GM06990 (cell line): ENCODE measurements at regions not wholly inside any gene's neighbourhood (a gene's known extent, or its start where the extent isn't known, plus 50 kb on each side); places are given as distances from the start of the nearest gene placed in this dataset.

ENCODE experiments used
- DNase-seq: peaks from one replicate; pipeline ENCODE4 v3.0.0-alpha.2; 2011; ENCODE audit not compliant: insufficient read length; ENCODE audit errors: extremely low read depth
- H3K27me3 ChIP-seq: replicated peaks from 2 replicates; pipeline ENCODE4 v1.6.0; 2011; ENCODE audit warnings: low read length; ENCODE audit not compliant: control insufficient read depth, insufficient read depth
- H3K36me3 ChIP-seq: 2 replicates; pipeline ENCODE4 v1.5.1; 2011; ENCODE audit warnings: low read length; ENCODE audit not compliant: control insufficient read depth, insufficient read depth
- H3K4me3 ChIP-seq: replicated peaks from 2 replicates; pipeline ENCODE4 v1.5.1; 2011; ENCODE audit warnings: low read depth, mild to moderate bottlenecking, control low read depth, low read length
- TF ChIP-seq, protein P1 (sequence below): IDR thresholded peaks from 2 replicates; pipeline ENCODE4 v1.5.1; 2011; ENCODE audit warnings: low read length, control low read depth, mild to moderate bottlenecking, inconsistent platforms; ENCODE audit not compliant: insufficient read depth, poor library complexity, severe bottlenecking

DNA sequence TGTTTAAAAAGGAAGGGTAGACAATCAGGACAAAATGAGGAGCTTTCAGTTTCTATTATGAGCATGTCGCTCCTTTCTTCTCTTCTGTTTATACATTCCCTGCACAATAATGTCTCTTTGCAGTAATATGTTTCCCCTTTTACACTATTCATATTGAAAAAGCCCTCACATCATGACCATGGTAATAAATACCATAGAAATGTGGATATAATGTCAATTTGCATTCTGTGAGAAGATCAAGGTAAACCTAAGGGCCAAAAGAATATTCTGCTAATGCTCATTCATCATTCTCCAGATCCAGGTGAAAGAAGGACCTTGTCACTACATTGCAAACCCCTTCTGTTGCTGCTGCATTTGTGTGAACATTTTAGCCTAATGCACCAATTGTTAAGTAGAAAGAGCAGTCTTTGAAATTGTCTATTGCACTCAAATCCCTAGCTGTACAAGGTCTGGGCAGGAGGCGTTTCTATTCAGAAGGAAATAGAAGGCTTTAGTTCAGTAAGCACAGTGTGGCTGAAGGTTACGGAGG lies 117.6 kb upstream of the SOX21 start:
- H3K4me3 ChIP-seq: no peak overlapping the region
- no peak for DNase-seq
- H3K36me3 ChIP-seq: no peaks in the 10 kb centered on the region
- TF ChIP-seq, protein P1, sequence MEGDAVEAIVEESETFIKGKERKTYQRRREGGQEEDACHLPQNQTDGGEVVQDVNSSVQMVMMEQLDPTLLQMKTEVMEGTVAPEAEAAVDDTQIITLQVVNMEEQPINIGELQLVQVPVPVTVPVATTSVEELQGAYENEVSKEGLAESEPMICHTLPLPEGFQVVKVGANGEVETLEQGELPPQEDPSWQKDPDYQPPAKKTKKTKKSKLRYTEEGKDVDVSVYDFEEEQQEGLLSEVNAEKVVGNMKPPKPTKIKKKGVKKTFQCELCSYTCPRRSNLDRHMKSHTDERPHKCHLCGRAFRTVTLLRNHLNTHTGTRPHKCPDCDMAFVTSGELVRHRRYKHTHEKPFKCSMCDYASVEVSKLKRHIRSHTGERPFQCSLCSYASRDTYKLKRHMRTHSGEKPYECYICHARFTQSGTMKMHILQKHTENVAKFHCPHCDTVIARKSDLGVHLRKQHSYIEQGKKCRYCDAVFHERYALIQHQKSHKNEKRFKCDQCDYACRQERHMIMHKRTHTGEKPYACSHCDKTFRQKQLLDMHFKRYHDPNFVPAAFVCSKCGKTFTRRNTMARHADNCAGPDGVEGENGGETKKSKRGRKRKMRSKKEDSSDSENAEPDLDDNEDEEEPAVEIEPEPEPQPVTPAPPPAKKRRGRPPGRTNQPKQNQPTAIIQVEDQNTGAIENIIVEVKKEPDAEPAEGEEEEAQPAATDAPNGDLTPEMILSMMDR: no peak
- H3K27me3 ChIP-seq: no peaks in the 10 kb centered on the region

DNA sequence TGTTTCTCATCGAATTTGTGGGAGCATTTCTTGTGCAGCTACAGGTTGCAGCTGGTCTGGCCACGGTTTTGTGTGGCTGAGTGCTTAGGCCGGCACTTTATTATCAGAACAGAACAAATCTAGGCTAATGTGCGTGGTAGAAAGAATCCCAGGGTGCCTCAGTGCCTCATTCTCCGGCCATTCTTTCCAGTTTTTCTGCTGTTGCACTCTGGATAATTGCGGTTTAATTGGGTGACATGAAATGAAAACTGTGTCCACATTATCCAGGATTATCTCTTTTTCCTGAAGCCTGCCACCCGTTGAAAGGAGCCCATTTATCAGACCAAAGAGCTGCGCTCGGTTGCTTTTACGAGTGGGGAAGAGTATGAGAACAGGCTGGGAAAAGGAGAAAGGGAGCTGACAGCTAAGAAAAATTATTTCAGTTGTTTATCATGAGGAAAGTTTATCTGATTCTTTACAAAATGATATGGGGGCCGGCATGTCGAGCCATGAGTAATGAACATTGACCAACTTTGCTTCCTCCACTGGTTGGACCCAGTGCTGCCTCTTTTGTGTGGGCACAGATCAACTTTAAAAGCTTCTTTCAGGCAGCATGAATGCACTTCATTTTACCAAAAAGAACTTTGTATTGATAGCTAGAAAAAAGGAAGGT lies 117.0 kb upstream of the SOX21 start:
- no peak overlapping the region for H3K4me3 ChIP-seq
- TF ChIP-seq, protein P1: no peak
- no peak for DNase-seq
- no peaks in the 10 kb centered on the region for H3K27me3 ChIP-seq
- H3K36me3 ChIP-seq: no peaks in the 10 kb centered on the region

DNA sequence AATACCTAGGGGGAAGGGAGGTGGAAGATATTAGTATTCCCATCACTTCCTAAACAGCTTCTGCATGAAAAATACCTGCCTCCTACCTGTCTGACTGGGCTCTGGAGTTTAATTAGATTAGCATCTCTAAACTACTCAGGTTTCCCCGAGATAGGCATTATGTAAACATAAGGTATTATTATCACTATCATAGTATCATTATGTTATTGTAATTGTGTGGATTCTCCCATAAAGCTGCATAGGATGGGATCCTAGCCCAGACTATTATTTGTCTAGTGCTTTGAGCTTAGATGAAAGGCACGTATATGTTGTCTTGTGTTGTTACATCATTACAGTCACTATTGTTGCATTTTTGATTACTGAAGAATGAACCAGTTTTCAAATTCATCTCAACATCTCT lies 115.2 kb upstream of the SOX21 start:
- H3K4me3 ChIP-seq: no peak overlapping the region
- no peaks in the 10 kb centered on the region for H3K36me3 ChIP-seq
- TF ChIP-seq, protein P1: no peak
- no peak for DNase-seq
- H3K27me3 ChIP-seq: no peaks in the 10 kb centered on the region

DNA sequence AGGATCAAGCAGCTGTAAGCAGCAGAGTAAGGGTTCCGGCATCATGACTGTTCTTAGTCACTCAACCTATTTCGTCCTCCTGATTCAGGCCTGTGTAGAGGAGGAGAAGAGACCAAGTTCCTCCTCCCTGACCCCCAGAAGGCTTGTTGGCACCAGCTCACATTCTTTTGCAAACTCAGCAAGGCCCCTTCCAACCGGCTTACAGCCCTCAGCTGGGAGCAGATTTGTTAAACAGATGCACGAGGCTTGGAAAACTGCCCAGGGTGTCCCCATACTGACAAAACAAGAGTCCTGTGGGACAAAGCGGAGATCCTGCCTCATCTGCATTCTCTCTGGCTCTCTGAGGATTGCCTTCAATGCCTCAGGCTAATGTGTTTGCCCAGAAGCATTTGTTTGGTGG lies 113.2 kb upstream of the SOX21 start:
- Histone ChIP-seq H3K36me3 (no peaks in the 10 kb centered on the region), H3K4me3 (no peak overlapping the region), H3K27me3 (no peaks in the 10 kb centered on the region)
- no peak for DNase-seq
- TF ChIP-seq, protein P1: no peak

DNA sequence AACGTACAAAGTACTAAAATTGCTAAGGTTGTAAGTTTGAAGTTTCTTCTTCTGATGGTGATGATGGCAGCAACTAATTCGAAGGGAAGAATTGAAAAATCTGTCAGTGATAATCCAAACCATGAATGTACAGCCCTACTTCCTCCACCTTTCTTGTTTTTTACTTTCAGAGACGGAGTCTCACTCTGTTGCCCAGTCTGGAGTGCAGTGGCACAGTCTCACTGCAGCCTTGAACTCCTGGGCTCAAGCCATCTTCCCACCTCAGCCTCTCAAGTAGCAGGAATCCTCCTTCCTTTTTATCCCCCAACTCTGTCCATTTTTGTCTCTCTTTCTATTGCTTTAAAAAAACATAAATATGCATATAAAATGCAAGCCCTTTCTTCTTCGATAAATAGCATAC lies 112.3 kb upstream of the SOX21 start:
- DNase-seq: no peak
- Histone ChIP-seq H3K27me3 (no peaks in the 10 kb centered on the region), H3K36me3 (no peaks in the 10 kb centered on the region), H3K4me3 (no peak overlapping the region)
- TF ChIP-seq, protein P1: no peak

DNA sequence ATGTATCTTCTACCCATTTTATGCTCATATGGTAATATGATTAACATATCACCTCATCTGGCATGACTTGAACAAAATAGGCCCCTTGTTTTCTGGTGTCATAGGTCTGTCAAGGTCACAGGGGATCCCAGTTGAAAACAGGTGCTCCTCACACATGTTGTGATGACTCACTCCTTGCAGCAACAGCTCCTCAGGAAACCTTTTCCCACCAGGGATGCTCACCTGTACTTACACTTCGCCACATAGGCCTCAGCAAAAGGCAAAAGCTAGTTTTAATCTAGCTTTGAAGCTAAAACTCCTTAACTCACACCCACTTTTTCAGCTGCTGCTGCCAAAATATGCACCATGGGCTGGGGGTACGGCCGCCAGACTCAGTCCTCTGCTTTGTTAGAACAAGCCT lies 110.0 kb upstream of the SOX21 start:
- TF ChIP-seq, protein P1: no peak
- no peaks in the 10 kb centered on the region for H3K27me3 ChIP-seq
- H3K36me3 ChIP-seq: no peaks in the 10 kb centered on the region
- DNase-seq: no peak
- no peak overlapping the region for H3K4me3 ChIP-seq
